ENCODE measurements at regions not wholly inside any gene's neighbourhood (a gene's known extent, or its start where the extent isn't known, plus 50 kb on each side); places are given as distances from the start of the nearest gene placed in this dataset.

DNA sequence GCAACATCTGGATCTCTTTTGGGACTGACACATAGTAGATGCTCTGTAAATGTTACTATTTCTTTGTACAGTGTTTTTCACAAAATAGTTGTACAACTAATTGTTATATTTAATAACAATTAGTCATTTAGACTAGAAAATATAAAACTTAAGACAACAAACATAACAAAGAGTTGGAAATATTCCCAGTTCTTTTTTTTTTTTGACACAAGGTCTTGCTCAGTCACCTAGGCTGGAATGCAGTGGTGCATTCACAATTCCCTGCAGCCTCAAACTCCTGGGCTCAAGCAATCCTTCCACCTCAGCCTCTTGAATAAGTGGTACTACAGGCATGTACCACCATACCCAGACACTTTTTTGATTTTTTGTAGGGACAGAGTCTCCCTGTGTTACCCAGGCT, 105.8 kb downstream of the UTRN start:
- TF ChIP-seq ZNF274 (IDR thresholded peaks at IDR 0.05; ENCODE audit: low read depth, low read length) (no peak), YY1 (IDR thresholded peaks at IDR 0.05; ENCODE audit: insufficient read depth, insufficient read length) (no peak), SUZ12 (IDR thresholded peaks at IDR 0.05; ENCODE audit: extremely low read depth, insufficient read depth, insufficient read length) (no peak)

All from NT2/D1 (cell line).